Ovary (tissue), 3 donors: ENCODE measurements at regions not wholly inside any gene's neighbourhood (a gene's known extent, or its start where the extent isn't known, plus 50 kb on each side); places are given as distances from the start of the nearest gene placed in this dataset.
"Not testable (repeated sequence)": the region's sequence is repeated elsewhere in the genome, so short reads cannot be mapped to it uniquely, and the experiment has no call there.

Experiments used
- CTCF ChIP-seq, 3 donors: fragments of 450-650 bp in 2 of 3; fragments of 200-600 bp in 1 of 3; IDR thresholded peaks; one replicate each; pipeline versions ENCODE4 v1.5.1 to v1.8.0; 2016 to 2022; ENCODE audit warnings: antibody characterized with exemption in 3 of 3, mild to moderate bottlenecking in 1 of 3
- POLR2A ChIP-seq: fragments of 450-650 bp; IDR thresholded peaks from one replicate; pipeline ENCODE4 v1.6.1; 2017; ENCODE audit warnings: antibody characterized with exemption, mild to moderate bottlenecking, moderate library complexity
- donor health status: DM: no; HTN: no; CAD: no.

- TF ChIP-seq CTCF (IDR thresholded peaks at IDR 0.05); POLR2A: not testable (repeated sequence)
These were observed 54.1 kb upstream of the RIMS1 start for GRCh38 chr6:71832110-71832764.
